Left hindlimb (tissue), 1 donor: ENCODE measurements at regions not wholly inside any gene's neighbourhood (a gene's known extent, or its start where the extent isn't known, plus 50 kb on each side); places are given as distances from the start of the nearest gene placed in this dataset.

Experiments used
- DNase-seq: peaks from one replicate; pipeline ENCODE4 v3.0.0-alpha.2; 2018

DNA sequence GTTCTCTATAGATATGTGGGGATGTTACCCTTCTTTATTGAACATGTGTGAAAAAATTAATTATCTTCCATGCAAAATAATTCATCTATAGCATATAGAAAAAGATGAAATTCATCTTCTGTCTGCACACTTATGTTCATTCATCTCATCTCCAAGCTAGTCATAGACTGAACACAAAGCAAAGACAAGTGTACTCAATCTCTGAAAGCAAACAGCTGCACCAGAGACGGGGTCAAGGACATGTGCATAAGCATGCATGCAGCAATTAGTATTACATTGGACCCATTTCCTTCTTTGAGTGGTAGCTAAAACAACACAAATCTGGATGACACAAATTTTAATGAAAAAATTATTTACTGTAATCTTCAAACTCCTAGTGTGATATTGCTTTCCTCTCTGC, 547.0 kb upstream of the COX7C start:
- DNase-seq: no peak

- DNase-seq: no peak
Measured at GRCh38 chr5:86074297-86074696, 543.4 kb upstream of the COX7C start.

DNA sequence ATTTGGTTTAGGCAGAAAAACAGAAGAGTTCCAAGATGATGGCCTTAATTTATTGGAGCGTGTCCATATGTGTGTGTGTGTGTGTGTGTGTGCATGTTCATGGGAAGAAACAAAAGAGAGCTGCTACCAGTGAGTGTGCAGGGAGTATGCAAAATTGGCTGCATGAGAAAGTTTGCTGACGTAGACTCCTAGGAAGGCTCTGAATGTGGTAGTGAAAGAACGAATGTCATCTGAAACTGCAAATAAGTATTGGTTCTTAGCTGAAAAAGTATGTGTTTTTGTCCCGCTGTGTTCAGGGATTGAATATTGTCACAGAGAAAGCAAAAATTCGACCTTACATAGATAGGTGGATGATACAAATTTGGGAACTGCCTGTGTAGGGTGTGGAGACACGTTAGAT, 542.6 kb upstream of the COX7C start:
- no peak for DNase-seq

DNA sequence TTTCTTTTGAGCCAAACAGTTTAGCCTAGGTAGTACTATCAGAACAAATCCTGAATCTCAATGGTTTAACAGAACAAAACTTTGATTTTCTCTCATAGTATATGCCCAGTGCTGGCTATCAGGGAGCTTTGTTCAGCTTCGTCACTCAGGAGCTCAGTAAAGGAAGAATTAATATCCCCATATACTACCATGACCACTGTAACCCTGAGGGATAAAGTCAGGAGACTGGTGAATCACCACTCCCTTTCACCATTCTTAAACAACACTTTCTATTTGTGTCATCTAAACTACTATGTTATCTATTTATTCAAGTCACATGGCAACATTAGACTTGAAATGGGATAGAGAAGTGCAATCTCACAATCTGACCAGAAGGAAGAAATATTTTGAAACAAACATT, 522.6 kb upstream of the COX7C start:
- no peak for DNase-seq

DNA sequence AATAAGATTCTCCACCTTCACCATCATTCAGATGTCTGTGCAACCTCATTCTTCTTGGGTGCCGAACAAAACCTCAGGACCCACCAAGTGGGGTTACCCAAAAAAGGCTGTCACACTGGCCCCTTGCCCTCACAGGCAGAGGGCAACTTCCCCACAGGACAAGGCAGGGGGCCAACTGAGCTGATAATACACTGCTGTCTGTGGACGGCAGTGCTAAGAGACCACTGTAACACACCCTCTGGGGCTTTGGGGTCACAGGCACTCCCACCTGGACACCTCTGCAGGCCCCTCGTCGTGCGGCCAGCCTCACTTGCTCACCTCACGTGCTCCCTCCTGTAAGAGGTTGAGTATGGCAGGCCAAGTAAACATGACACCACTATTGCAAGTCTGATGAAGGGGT, 515.8 kb upstream of the COX7C start:
- DNase-seq: no peak

DNA sequence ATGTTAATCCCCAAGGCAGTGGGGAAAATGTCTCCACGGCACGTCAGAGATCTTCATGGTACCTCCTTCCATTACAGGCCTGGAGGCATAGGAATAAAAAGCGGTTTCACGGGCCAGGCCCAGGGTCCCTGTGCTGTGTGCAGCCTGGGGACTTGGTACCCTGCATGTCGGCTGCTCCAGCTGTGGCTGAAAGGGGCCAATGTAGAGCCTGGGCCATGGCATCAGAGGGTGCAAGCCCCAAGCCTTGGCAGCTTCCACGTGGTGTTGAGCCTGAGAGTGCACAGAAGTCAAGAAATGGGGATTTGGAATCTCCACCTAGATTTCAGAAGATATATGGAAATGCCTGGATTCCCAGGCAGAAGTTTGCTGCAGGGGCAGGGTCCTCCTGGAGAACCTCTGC, 508.9 kb upstream of the COX7C start:
- no peak for DNase-seq

DNA sequence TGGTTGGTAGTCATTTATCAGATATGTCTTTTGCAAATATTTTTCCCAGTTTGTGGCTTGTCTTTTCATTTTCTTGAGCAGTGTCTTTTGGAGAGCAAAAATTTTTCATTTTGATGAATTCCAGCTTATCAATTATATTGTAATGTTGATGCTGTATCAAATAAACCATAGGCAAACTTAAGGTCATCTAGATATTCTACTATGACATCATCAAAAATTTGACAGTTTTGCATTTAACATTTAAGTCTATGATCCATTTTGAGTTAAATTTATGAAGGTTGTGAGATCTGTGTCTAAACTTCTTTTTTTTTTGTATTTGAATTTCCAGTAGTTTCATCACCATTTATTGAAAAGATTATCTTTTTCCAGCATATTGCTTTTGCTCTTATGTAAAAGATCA, 505.5 kb upstream of the COX7C start:
- DNase-seq: no peak

GRCh38 chr5:86115164-86115563, 502.6 kb upstream of the COX7C start:
- no peak for DNase-seq

DNA sequence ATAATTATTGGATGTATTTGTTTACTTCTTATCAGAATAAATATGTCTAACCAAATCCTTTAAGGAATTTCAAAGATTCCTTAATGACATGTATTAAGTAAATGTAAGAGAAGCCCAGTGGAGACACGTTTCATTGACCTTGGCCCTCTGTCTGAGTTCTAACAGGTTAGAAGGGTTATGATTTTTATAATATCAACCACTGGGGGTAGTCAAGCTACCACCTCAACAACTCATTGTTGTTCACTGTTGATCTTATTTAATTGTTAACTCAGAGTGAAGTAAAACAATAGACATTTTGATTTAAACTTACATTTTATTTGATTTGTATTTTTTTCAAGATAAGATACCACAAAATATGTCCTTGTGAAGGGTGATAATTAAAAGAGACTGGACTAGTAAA, 499.2 kb upstream of the COX7C start:
- no peak for DNase-seq

DNA sequence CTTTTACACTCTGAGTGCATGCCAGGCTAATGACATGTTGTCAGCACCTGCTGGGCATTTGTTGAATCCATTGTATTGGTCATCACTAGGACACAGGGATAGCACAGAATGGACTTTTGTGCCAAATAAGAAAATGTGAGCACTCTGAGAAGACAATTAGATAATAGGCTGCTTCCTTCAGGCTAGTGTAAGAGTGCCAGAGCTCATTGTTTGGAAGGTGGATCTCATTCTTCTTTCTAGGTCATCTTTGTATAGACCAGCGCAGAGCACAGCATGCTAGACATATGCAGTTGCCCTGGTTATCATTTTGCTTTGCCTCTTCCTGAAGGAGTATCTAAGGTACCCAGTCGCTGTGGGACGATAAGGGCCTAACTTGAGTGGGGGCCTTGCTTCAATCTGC, 493.4 kb upstream of the COX7C start:
- no peak for DNase-seq

GRCh38 chr5:86125731-86126601, 491.8 kb upstream of the COX7C start:
- no peak for DNase-seq

- DNase-seq: no peak
Measured at GRCh38 chr5:86127696-86128095, 490.0 kb upstream of the COX7C start.

DNA sequence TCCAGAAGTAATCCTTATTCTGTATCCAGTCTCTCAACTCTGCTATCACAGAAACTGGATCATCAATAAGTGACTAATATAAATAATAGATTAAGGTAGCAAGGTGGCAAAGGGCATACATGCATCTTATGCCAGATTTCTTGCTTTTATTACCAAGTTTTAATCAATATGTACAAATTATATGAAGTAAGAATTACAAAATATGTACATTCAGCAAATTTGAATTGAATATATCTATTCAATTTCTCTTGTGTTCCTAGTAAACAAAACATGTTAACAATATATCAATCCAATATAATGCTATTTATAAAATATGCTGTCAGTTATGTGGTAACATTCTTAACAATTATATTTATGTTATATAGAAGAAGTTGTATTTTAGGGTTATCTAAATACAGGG, 488.7 kb upstream of the COX7C start:
- DNase-seq: no peak

DNA sequence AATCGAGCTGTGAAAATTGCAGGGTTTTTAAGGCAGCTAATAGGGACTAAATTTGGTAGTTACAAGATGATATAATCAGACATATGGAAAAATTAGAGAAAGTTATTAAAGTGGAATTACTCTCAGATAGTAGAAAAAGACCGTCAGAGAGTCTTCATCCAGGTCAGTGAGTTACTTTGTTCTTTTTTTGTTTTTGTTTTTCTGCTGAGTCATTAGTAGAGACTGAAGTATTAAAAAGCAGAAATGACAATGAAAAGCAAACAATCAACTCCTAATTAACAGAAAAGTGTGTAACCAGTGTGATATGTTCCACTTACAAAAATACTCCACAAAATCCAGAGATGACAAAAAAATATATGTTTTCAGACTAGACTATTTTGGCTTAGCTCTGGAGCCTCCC, 480.4 kb upstream of the COX7C start:
- no peak for DNase-seq

DNA sequence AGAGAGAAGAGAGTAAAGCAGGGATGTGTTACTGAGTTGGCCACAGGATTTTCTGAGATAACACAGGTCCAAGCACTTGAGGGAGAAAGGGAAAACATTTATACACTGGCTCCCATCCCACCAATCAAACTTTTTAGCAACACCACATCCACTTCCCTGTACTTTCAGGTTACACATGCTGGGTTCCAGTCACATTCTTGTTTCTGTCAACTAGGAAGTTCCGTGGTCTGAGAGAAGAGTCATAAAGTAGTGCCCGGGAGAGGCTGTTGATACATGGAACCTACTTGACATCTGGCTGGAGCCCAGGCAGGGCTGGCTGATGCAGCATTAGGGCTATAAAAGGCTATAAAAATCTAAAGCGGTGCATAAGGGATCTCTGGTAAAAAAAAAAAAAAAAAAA, 473.9 kb upstream of the COX7C start:
- no peak for DNase-seq

DNA sequence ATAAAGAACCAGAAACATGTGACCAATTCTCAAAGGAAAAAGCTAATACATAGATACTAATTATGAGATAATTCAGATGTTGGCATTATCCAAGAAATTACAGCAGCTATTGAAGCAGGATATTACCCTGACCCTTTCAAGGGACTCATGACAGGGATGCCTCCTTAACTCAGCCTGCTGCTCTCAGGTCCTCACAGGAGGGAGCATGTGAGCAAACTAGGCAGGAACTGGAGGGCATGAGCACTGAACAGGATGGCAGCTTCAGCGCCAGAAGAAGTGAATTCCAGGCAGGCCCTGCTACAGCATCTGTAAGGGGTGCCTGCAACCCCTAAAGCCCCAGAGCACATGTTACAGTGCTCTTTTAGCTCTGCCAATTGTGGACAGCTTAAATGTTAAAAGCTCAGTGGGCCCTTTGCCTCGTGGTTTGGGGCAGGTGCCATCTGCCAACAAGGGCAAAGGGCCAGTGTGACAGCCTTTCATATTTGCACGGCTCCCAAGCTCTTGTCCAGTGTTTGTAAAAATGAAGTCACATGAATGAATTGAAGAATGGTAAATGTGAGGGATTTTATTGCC, 464.7 kb upstream of the COX7C start:
- no peak for DNase-seq

DNA sequence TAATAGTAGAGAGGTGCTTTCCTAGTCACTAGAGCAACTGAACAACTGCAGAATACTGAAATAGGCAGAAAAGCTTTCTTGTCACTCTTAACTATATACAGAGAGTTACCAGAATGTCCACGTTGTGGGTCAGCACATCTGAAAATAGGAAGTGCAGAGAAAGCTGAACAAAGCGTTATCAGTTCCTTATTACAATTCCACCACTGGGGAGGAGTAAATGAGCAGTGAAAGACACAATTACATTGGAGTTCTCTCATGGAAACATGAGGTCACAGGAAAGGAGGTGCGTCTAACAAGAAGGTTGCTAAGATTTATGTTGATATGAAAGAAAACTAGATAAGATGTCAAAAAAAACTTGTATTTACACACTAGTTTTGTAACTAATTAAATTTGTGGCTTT, 461.9 kb upstream of the COX7C start:
- DNase-seq: no peak

DNA sequence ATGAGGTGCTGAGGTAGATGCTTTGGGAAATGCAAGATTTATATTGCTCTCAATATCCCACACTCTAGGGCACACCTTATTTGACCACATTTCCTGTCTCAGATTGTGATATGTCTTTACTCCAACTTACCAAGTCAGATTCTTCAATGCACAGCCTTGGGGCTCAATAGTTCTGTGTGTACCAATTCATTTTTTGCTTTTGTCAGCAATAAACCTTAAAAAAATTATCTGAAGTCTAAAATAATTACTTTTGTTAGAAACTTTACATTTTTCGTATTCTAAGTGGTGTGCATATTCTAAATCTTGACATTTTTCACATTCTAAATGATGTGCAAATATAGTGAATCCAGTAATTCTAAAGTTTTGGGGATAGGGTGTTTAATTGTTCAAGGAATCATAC, 447.5 kb upstream of the COX7C start:
- no peak for DNase-seq

DNA sequence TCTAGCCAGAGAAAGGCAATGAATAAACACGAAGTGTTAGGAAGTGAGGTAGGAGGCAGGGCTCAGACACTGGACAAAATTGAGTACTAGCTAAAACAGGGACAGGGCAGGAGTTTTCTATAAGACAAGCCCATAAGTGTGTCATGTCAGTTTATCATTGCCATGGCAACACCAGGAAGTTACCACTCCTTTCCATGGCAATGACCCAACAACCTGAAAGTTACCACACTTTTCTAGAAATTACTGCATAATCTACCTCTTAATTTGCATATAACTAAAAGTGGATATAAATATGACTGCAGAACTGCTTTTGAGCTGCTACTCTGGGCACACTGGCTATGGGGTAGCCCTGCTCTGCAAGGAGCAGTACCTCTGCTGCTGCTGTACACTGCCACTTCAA, 442.5 kb upstream of the COX7C start:
- no peak for DNase-seq

GRCh38 chr5:86199287-86199686, 418.5 kb upstream of the COX7C start:
- no peak for DNase-seq

GRCh38 chr5:86228147-86228546, 389.6 kb upstream of the COX7C start:
- DNase-seq: no peak

- no peak for DNase-seq
Measured at GRCh38 chr5:86232246-86232645, 385.5 kb upstream of the COX7C start.

DNA sequence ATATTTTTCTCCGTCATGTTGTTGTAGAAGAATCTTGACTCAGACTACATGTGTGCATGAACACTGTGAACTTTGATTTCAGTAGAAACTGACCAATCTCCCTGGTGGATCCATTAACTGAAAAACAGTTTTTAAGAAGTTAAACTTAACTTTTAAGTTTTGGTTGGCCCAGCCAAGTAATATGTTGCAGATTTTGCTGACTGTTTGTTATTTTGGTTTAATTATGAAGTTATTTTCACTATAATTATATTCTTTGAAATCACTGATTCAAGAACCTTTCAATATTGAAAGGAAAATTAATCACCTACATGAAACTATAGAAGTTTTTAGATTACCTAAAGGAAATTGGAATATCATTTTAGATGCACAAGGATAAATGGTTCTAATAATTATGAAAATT, 373.6 kb upstream of the COX7C start:
- DNase-seq: no peak

GRCh38 chr5:86257871-86258270, 359.9 kb upstream of the COX7C start:
- DNase-seq: no peak
